T-helper 1 cell treated with Interleukin-12 subunit alpha and Interleukin-12 subunit beta and Interleukin-4 antibody, amounts not matched to agents 30 ng/mL and 1 ng/mL, for 36 hours (primary cell): ENCODE measurements at regions not wholly inside any gene's neighbourhood (a gene's known extent, or its start where the extent isn't known, plus 50 kb on each side); places are given as distances from the start of the nearest gene placed in this dataset.
"Not testable (repeated sequence)": the region's sequence is repeated elsewhere in the genome, so short reads cannot be mapped to it uniquely, and the experiment has no call there.

Experiments used
- intact Hi-C: fragments of 100-400 bp; cut with micrococcal nuclease; formaldehyde crosslinking; loops from one replicate; pipeline ENCODE4 v1.15.1; 2024

DNA sequence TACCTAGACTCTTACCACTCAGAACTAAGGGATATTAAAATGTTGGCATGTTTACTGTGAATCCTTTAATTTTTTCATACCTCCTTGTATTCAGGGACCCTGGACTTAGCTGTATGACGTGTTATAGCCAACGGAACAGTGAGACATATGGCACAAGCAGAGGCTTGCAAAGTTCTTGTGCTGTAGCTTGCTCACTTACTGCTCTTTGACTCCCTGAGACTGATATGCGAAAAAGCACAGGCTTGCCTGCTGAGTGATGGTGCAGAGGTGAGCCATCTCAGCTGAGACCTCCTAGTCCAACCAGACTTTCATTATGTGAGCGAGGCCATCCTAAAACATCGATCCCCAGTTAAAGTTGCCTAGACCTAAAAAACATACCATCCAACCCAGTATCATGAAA, 811.0 kb downstream of the METTL15 start:
- intact Hi-C loops, result no loop called here

DNA sequence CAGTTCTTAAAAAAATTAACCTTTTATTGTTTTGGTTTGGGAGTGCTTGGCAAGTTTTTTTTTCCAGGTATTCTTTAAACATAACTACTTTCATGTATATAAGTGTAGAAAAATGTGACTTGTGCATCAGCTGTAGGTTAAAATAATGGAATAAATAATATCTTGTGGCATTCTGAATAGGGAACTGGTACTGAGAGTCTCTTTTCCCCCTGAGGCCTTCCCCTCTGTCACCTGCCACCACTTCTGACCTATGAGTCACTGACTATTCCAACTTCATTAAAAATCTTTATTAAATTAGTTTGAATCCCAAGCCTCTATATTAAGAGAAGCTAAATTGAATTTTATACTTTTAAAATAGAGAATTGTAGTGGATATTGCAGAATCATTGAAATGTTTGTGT, 805.7 kb downstream of the METTL15 start:
- intact Hi-C loops, result no loop called here

- intact Hi-C loops, result no loop called here
Measured at GRCh38 chr11:28911829-28912228, 803.6 kb downstream of the METTL15 start.

DNA sequence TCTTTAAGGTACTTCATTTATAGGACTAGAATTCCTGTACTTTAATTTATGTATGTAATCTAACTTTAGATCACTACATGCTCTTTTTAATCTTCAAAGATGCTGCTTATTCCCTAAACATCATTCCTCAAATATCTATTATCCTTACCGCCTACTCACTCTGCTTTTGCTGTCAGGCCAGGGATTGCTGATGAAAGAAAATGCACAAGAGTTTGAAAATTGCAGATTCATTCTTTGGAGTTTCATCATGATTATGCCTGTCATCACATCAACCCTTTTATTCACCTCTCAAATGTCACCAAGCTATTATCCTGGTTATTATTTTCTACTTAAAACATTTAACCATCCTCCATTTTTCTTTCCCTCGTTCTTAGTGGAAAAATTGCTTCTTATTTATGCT, 802.7 kb downstream of the METTL15 start:
- intact Hi-C loops, result no loop called here

DNA sequence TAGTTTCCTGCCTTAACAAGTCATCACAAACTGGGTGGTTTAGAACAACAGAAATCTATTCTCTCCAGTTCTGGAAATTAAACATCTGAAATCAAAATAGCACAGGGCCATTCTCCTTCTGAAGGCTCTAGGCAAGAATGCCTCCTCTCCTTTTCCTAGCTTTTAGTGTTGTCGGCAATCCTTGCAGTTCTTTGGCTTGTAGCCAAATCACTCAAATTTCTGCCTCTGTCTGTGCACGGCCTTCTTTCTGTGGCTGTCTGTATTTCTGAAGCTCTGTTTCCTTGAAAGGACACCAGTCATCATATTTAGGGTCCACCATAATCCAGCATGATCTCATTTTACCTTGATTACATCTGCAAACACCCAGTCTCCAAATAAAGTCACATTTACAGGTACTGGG, 795.5 kb downstream of the METTL15 start:
- intact Hi-C loops, result no loop called here

DNA sequence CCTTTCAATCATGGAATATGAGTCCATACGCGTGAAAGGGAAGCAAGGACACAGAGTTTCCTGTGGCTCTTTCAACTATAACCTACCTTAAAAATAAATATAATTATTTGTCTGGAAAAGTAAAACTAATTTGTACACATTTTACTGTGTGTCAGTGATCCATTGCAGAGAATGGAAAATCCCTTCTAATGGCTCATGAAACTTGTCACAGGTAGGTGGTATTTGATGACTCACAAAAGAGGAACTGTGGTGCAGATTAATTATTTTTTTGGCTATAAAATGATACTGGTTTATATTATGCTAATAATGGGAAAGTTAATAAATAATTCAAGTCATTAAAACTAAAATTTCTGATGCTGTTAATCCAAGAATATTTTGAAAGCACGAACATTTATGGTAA, 792.2 kb downstream of the METTL15 start:
- intact Hi-C loops, result no loop called here

- intact Hi-C loops, result no loop called here
Measured at GRCh38 chr11:28899706-28900105, 791.5 kb downstream of the METTL15 start.

- intact Hi-C loops, result not testable (repeated sequence)
Measured at GRCh38 chr11:28890601-28891040, 782.4 kb downstream of the METTL15 start.

DNA sequence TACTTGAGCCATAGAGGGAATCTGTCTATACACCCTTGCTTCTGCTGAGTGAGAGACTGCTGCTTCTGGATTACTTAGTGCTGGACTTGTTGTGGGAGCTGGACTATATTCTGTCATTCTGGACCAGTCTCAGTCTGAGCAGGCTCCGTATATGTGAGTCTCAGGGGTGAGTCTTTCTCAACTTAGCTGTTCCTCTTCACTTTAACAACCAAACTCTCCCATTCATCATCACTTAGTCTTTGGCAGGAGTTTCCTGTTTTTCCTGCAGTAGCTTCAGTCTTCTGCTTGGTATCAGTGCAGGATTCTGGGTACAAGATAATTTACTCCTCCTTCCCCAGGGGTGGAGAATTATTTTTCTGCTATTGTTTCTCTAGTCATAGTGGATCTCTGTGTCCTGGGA, 779.5 kb downstream of the METTL15 start:
- intact Hi-C loops, result no loop called here

GRCh38 chr11:28879869-28880268, 771.7 kb downstream of the METTL15 start:
- intact Hi-C loops, result no loop called here

GRCh38 chr11:28878025-28878424, 769.8 kb downstream of the METTL15 start:
- intact Hi-C loops, result no loop called here

DNA sequence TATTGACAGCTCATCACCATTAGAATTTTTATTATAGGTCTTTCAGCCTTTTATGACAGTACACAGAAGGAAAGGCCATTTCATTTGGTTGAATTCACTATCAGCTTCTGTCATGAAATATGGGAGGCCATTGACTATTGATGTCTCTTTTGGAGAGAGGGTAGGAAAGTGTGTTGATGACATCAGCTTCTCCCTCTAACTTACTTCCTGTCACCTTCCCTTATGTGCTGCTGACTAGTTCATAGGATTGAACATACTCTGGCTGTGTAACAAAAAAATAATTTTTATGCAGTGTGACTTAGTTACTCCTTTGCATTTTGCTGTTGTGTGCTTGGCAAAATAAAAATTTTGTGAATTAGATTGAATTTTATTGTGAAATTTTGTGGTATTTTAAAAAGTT, 769.2 kb downstream of the METTL15 start:
- intact Hi-C loops, result no loop called here

- intact Hi-C loops, result no loop called here
Measured at GRCh38 chr11:28874706-28875105, 766.5 kb downstream of the METTL15 start.

- intact Hi-C loops, result no loop called here
Measured at GRCh38 chr11:28871090-28871489, 762.9 kb downstream of the METTL15 start.

- intact Hi-C loops, result no loop called here
Measured at GRCh38 chr11:28863422-28863821, 755.2 kb downstream of the METTL15 start.

- intact Hi-C loops, result no loop called here
Measured at GRCh38 chr11:28860893-28861292, 752.7 kb downstream of the METTL15 start.

- intact Hi-C loops, result no loop called here
Measured at GRCh38 chr11:28858076-28858475, 749.9 kb downstream of the METTL15 start.

- intact Hi-C loops, result no loop called here
Measured at GRCh38 chr11:28849053-28849452, 740.9 kb downstream of the METTL15 start.

GRCh38 chr11:28842716-28843115, 734.5 kb downstream of the METTL15 start:
- intact Hi-C loops, result no loop called here

DNA sequence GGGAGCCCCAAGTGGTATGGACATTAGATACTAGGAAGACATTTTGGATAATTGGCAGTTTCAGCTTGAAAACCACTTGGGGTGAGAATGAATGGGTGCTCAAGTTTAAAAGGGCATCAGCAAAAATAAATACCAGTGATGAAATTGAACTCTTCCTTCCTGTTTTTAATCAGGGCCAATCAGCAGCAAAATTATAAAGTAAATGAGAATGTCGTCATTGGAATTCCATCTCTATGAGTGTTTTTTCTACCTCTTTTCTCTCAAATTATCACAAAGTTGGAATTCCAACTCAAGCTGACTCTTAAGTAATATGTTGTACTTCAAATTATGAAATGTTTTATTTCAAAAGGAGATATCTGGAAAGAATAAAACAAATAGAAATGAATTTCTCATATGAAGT, 730.6 kb downstream of the METTL15 start:
- intact Hi-C loops, result no loop called here

GRCh38 chr11:28837599-28837998, 729.4 kb downstream of the METTL15 start:
- intact Hi-C loops, result no loop called here

GRCh38 chr11:28836285-28837081, 728.3 kb downstream of the METTL15 start:
- intact Hi-C loops, result no loop called here

GRCh38 chr11:28835790-28836189, 727.6 kb downstream of the METTL15 start:
- intact Hi-C loops, result no loop called here
